GM23338 (cell line): ENCODE measurements at regions not wholly inside any gene's neighbourhood (a gene's known extent, or its start where the extent isn't known, plus 50 kb on each side); places are given as distances from the start of the nearest gene placed in this dataset.
A peak's percentile ranks its signal among the peaks of the same experiment; 100 is the strongest.

Experiments used
- ATAC-seq: fragments of 200-7000 bp; cut with Tn5 transposase; 3 replicates; pipeline ENCODE4 v1.9.1; 2020
- DNase-seq: peaks from one replicate; pipeline ENCODE4 v3.0.0-alpha.2; 2015; ENCODE audit warnings: low spot score
- H2AFZ ChIP-seq: fragments of 200-600 bp; sonication (generic); 2 replicates; pipeline ENCODE4 v1.8.0; 2016; ENCODE audit warnings: antibody characterized with exemption, mild to moderate bottlenecking, moderate library complexity
- H3F3A ChIP-seq: fragments of 200-600 bp; sonication (generic); replicated peaks from 2 replicates; pipeline ENCODE4 v1.8.0; 2017; ENCODE audit warnings: antibody characterized with exemption, mixed run types, low read depth
- H3K27ac ChIP-seq: fragments of 200-600 bp; sonication (generic); 2 replicates; pipeline ENCODE4 v1.6.1; 2016; ENCODE audit warnings: low read depth
- H3K27me3 ChIP-seq: fragments of 200-600 bp; sonication (generic); 2 replicates; pipeline ENCODE4 v1.8.0; 2016; ENCODE audit warnings: mild to moderate bottlenecking, mixed run types, moderate library complexity; ENCODE audit not compliant: insufficient read depth
- H3K36me3 ChIP-seq: fragments of 200-600 bp; sonication (generic); 2 replicates; pipeline ENCODE4 v1.8.0; 2016; ENCODE audit warnings: mild to moderate bottlenecking; ENCODE audit not compliant: insufficient read depth
- H3K4me1 ChIP-seq: fragments of 200-600 bp; sonication (generic); 2 replicates; pipeline ENCODE4 v1.8.0; 2016; ENCODE audit warnings: mild to moderate bottlenecking, moderate library complexity; ENCODE audit not compliant: insufficient read depth
- H3K4me2 ChIP-seq: fragments of 200-600 bp; sonication (generic); 2 replicates; pipeline ENCODE4 v1.7.1; 2017; ENCODE audit warnings: mixed run types
- H3K4me3 ChIP-seq: fragments of 200-600 bp; sonication (generic); 2 replicates; pipeline ENCODE4 v1.6.1; 2016; ENCODE audit warnings: mixed run types
- H3K79me2 ChIP-seq: fragments of 200-600 bp; sonication (generic); replicated peaks from 2 replicates; pipeline ENCODE4 v1.8.0; 2017; ENCODE audit warnings: mild to moderate bottlenecking; ENCODE audit not compliant: insufficient read depth
- H3K9me2 ChIP-seq: fragments of 200-600 bp; sonication (generic); 2 replicates; pipeline ENCODE4 v1.8.0; 2017; ENCODE audit not compliant: insufficient read depth
- H4K20me1 ChIP-seq: fragments of 200-600 bp; sonication (generic); replicated peaks from 2 replicates; pipeline ENCODE4 v1.8.0; 2017; ENCODE audit warnings: mild to moderate bottlenecking; ENCODE audit not compliant: insufficient read depth
- H3K27ac Mint-ChIP-seq: 2 replicates; pipeline ENCODE4 v1.8.0; 2020; ENCODE audit warnings: inconsistent platforms, mild to moderate bottlenecking, moderate library complexity, mixed read lengths
- H3K27me3 Mint-ChIP-seq: 3 replicates; pipeline ENCODE4 v1.8.0; 2022; ENCODE audit warnings: low read depth, mild to moderate bottlenecking, moderate library complexity, mixed read lengths, inconsistent platforms; ENCODE audit not compliant: insufficient read depth, poor library complexity
- H3K36me3 Mint-ChIP-seq: 3 replicates; pipeline ENCODE4 v1.8.0; 2021; ENCODE audit warnings: low read depth, mild to moderate bottlenecking, inconsistent platforms, moderate library complexity, mixed read lengths
- H3K4me1 Mint-ChIP-seq: 3 replicates; pipeline ENCODE4 v1.8.0; 2020; ENCODE audit warnings: mild to moderate bottlenecking, inconsistent platforms, mixed read lengths
- H3K4me3 Mint-ChIP-seq: 3 replicates; pipeline ENCODE4 v1.8.0; 2021; ENCODE audit warnings: moderate library complexity, mild to moderate bottlenecking, inconsistent platforms, mixed read lengths
- H3K9me3 Mint-ChIP-seq: 3 replicates; pipeline ENCODE4 v1.8.0; 2020; ENCODE audit warnings: moderate library complexity, mild to moderate bottlenecking, inconsistent platforms, mixed read lengths
- JUNB ChIP-seq: IDR thresholded peaks from one replicate; pipeline ENCODE4 v1.6.1; 2016; ENCODE audit warnings: antibody characterized with exemption; ENCODE audit not compliant: unreplicated experiment
- STAT1 ChIP-seq: IDR thresholded peaks from one replicate; pipeline ENCODE4 v1.6.1; 2016; ENCODE audit warnings: antibody characterized with exemption; ENCODE audit not compliant: unreplicated experiment
- ZNF331 ChIP-seq: fragments of 250-450 bp; sonication (Bioruptor Pico); IDR thresholded peaks from 2 replicates; pipeline ENCODE4 v1.5.0; 2020; ENCODE audit warnings: low read depth, mild to moderate bottlenecking, moderate library complexity
- TF ChIP-seq, protein P1 (sequence below): fragments of 250-450 bp; sonication (Bioruptor Pico); IDR thresholded peaks from 2 replicates; pipeline ENCODE4 v1.5.0; 2020; ENCODE audit warnings: mild to moderate bottlenecking, moderate library complexity
- TF ChIP-seq, protein P2 (sequence below), 2 experiments: fragments of 200-600 bp in 1 of 2; sonication (generic) in 1 of 2; conservative IDR thresholded peaks; 2 replicates each; pipeline versions ENCODE4 v1.5.1 to v1.6.1; 2016 to 2017; ENCODE audit warnings: antibody characterized with exemption in 2 of 2, low read depth in 2 of 2, mild to moderate bottlenecking in 2 of 2, moderate library complexity in 1 of 2

DNA sequence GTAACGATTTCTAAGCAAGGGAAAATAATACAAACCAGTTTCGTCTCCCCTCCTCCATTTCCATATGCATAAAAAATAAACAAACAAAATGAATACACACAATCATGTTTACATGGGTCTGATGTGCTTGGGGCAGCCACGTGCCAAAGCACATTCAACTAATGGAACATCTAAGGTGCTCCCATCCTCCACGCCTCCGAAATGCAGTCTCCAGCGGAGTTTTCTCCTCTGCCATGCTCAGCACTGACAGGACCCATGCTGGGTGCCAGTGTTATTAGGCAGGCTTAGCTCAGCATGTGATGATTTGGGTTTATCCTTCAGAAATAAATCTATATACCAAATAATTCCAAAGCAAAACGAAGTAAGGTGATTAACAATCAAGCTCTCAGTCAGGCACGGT is 337.3 kb upstream of the ATP10A start (continued):
- TF ChIP-seq, protein P1, sequence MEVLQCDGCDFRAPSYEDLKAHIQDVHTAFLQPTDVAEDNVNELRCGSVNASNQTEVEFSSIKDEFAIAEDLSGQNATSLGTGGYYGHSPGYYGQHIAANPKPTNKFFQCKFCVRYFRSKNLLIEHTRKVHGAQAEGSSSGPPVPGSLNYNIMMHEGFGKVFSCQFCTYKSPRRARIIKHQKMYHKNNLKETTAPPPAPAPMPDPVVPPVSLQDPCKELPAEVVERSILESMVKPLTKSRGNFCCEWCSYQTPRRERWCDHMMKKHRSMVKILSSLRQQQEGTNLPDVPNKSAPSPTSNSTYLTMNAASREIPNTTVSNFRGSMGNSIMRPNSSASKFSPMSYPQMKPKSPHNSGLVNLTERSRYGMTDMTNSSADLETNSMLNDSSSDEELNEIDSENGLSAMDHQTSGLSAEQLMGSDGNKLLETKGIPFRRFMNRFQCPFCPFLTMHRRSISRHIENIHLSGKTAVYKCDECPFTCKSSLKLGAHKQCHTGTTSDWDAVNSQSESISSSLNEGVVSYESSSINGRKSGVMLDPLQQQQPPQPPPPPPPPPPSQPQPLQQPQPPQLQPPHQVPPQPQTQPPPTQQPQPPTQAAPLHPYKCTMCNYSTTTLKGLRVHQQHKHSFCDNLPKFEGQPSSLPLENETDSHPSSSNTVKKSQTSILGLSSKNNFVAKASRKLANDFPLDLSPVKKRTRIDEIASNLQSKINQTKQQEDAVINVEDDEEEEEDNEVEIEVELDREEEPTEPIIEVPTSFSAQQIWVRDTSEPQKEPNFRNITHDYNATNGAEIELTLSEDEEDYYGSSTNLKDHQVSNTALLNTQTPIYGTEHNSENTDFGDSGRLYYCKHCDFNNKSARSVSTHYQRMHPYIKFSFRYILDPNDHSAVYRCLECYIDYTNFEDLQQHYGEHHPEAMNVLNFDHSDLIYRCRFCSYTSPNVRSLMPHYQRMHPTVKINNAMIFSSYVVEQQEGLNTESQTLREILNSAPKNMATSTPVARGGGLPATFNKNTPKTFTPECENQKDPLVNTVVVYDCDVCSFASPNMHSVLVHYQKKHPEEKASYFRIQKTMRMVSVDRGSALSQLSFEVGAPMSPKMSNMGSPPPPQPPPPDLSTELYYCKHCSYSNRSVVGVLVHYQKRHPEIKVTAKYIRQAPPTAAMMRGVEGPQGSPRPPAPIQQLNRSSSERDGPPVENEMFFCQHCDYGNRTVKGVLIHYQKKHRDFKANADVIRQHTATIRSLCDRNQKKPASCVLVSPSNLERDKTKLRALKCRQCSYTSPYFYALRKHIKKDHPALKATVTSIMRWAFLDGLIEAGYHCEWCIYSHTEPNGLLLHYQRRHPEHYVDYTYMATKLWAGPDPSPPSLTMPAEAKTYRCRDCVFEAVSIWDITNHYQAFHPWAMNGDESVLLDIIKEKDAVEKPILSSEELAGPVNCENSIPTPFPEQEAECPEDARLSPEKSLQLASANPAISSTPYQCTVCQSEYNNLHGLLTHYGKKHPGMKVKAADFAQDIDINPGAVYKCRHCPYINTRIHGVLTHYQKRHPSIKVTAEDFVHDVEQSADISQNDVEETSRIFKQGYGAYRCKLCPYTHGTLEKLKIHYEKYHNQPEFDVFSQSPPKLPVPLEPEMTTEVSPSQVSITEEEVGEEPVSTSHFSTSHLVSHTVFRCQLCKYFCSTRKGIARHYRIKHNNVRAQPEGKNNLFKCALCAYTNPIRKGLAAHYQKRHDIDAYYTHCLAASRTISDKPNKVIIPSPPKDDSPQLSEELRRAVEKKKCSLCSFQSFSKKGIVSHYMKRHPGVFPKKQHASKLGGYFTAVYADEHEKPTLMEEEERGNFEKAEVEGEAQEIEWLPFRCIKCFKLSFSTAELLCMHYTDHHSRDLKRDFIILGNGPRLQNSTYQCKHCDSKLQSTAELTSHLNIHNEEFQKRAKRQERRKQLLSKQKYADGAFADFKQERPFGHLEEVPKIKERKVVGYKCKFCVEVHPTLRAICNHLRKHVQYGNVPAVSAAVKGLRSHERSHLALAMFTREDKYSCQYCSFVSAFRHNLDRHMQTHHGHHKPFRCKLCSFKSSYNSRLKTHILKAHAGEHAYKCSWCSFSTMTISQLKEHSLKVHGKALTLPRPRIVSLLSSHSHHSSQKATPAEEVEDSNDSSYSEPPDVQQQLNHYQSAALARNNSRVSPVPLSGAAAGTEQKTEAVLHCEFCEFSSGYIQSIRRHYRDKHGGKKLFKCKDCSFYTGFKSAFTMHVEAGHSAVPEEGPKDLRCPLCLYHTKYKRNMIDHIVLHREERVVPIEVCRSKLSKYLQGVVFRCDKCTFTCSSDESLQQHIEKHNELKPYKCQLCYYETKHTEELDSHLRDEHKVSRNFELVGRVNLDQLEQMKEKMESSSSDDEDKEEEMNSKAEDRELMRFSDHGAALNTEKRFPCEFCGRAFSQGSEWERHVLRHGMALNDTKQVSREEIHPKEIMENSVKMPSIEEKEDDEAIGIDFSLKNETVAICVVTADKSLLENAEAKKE (CRISPR knock-in tag) = no peak
- no peak for TF ChIP-seq JUNB

GRCh38 chr15:26197719-26198118 is 334.6 kb upstream of the ATP10A start:
- no peaks in the 10 kb centered on the region for H3K27me3 ChIP-seq
- Mint-ChIP-seq H3K36me3 (no peaks in the 10 kb centered on the region), H3K4me3 (no peak overlapping the region), H3K27me3 (peaks cover 6% of the 10 kb centered on the region), H3K9me3 (no peaks in the 10 kb centered on the region; the same call in 2 of the 3 replicates), H3K4me1 (peaks cover 29% of the 10 kb centered on the region), H3K27ac (no peak overlapping the region)
- no peak overlapping the region for H3K27ac ChIP-seq
- no peaks in the 10 kb centered on the region for H4K20me1 ChIP-seq
- no peak overlapping the region for H3K4me2 ChIP-seq
- TF ChIP-seq ZNF331 = no peak
- TF ChIP-seq STAT1 = no peak
- TF ChIP-seq, protein P2, sequence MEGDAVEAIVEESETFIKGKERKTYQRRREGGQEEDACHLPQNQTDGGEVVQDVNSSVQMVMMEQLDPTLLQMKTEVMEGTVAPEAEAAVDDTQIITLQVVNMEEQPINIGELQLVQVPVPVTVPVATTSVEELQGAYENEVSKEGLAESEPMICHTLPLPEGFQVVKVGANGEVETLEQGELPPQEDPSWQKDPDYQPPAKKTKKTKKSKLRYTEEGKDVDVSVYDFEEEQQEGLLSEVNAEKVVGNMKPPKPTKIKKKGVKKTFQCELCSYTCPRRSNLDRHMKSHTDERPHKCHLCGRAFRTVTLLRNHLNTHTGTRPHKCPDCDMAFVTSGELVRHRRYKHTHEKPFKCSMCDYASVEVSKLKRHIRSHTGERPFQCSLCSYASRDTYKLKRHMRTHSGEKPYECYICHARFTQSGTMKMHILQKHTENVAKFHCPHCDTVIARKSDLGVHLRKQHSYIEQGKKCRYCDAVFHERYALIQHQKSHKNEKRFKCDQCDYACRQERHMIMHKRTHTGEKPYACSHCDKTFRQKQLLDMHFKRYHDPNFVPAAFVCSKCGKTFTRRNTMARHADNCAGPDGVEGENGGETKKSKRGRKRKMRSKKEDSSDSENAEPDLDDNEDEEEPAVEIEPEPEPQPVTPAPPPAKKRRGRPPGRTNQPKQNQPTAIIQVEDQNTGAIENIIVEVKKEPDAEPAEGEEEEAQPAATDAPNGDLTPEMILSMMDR (conservative IDR thresholded peaks at IDR 0.05; ENCODE audit: low read depth in 2 of 2) = no peak
- peaks cover 28% of the 10 kb centered on the region for H3K4me1 ChIP-seq
- ATAC-seq (no peak), DNase-seq (no peak)
- H2AFZ ChIP-seq = peak overlapping the region; percentile 61; the same call in 1 of the 2 replicates
- H3K9me2 ChIP-seq = 0 out of 2 replicates have a peak, but pooled peaks cover 9% of the 10 kb centered on the region
- H3K4me3 ChIP-seq = no peak overlapping the region
- H3K79me2 ChIP-seq = no peaks in the 10 kb centered on the region
- H3K36me3 ChIP-seq = no peaks in the 10 kb centered on the region
- peaks cover 3% of the 10 kb centered on the region; the same call in 1 of the 2 replicates for H3F3A ChIP-seq
